ENCODE measurements at regions not wholly inside any gene's neighbourhood (a gene's known extent, or its start where the extent isn't known, plus 50 kb on each side); places are given as distances from the start of the nearest gene placed in this dataset.

GRCh38 chr3:104523136-104523535, 843.6 kb upstream of the ALCAM start:
- Histone ChIP-seq H3K9me3 (ENCODE audit: control insufficient read depth, low read depth, low read length) (no peaks in the 10 kb centered on the region), H3K9me1 (ENCODE audit: control insufficient read depth, extremely low read depth, insufficient read depth, low read length) (no peaks in the 10 kb centered on the region), H3K27ac (ENCODE audit: control insufficient read depth, insufficient read depth, low read length) (no peak overlapping the region), H3K4me2 (ENCODE audit: control insufficient read depth, extremely low read depth, insufficient read depth, low read depth, low read length) (no peak overlapping the region), H3K36me3 (ENCODE audit: control insufficient read depth in 2 of 2, extremely low read depth in 1 of 2, insufficient read depth in 2 of 2, low read length in 2 of 2) (no peaks in the 10 kb centered on the region), H3K9ac (ENCODE audit: control insufficient read depth, extremely low read depth, insufficient read depth, low read length) (no peak overlapping the region), H3K4me1 (ENCODE audit: control insufficient read depth, extremely low read depth, insufficient read depth, low read length) (no peaks in the 10 kb centered on the region), H3K4me3 (ENCODE audit: control insufficient read depth in 2 of 3, extremely low read depth in 1 of 3, insufficient read depth in 2 of 3, low read depth in 1 of 3, low read length in 3 of 3) (no peak overlapping the region), H3K27me3 (ENCODE audit: control insufficient read depth, extremely low read depth, insufficient read depth, low read length) (no peaks in the 10 kb centered on the region), H3K79me2 (ENCODE audit: control insufficient read depth, insufficient read depth, low read length) (no peaks in the 10 kb centered on the region), H2AFZ (ENCODE audit: control insufficient read depth, low read length) (no peak overlapping the region), H4K20me1 (ENCODE audit: control insufficient read depth, extremely low read depth, insufficient read depth, low read length) (no peaks in the 10 kb centered on the region)
- TF ChIP-seq EZH2 (IDR thresholded peaks at IDR 0.05; ENCODE audit: low read length) (no peak), CTCF (optimal IDR thresholded peaks at IDR 0.05 in 1 of 3, IDR thresholded peaks at IDR 0.05 in 1 of 3, conservative IDR thresholded peaks at IDR 0.05 in 1 of 3; ENCODE audit: extremely low read depth in 1 of 3, insufficient read depth in 2 of 3, low read length in 3 of 3) (no peak)
- dilution Hi-C loops (cut with MboI; ENCODE audit: extremely low pct_ligation_motif_present, low sequenced_read_pairs): no loop called here
- FAIRE-seq (no peak), DNase-seq (ENCODE audit: low read depth, low spot score) (no peak)

GRCh38 chr3:104526901-104527401, 839.8 kb upstream of the ALCAM start:
- Histone ChIP-seq H2AFZ (ENCODE audit: control insufficient read depth, low read length) (no peak overlapping the region), H3K36me3 (ENCODE audit: control insufficient read depth in 2 of 2, extremely low read depth in 1 of 2, insufficient read depth in 2 of 2, low read length in 2 of 2) (no peaks in the 10 kb centered on the region), H3K4me1 (ENCODE audit: control insufficient read depth, extremely low read depth, insufficient read depth, low read length) (no peaks in the 10 kb centered on the region), H3K79me2 (ENCODE audit: control insufficient read depth, insufficient read depth, low read length) (no peaks in the 10 kb centered on the region), H3K27ac (ENCODE audit: control insufficient read depth, insufficient read depth, low read length) (no peak overlapping the region), H3K4me3 (ENCODE audit: control insufficient read depth in 2 of 3, extremely low read depth in 1 of 3, insufficient read depth in 2 of 3, low read depth in 1 of 3, low read length in 3 of 3) (no peak overlapping the region), H3K9ac (ENCODE audit: control insufficient read depth, extremely low read depth, insufficient read depth, low read length) (no peak overlapping the region), H4K20me1 (ENCODE audit: control insufficient read depth, extremely low read depth, insufficient read depth, low read length) (no peaks in the 10 kb centered on the region), H3K27me3 (ENCODE audit: control insufficient read depth, extremely low read depth, insufficient read depth, low read length) (no peaks in the 10 kb centered on the region), H3K9me1 (ENCODE audit: control insufficient read depth, extremely low read depth, insufficient read depth, low read length) (no peaks in the 10 kb centered on the region), H3K9me3 (ENCODE audit: control insufficient read depth, low read depth, low read length) (no peaks in the 10 kb centered on the region), H3K4me2 (ENCODE audit: control insufficient read depth, extremely low read depth, insufficient read depth, low read depth, low read length) (no peak overlapping the region)
- no peak for DNase-seq (ENCODE audit: low read depth, low spot score)
- dilution Hi-C loops (cut with MboI; ENCODE audit: extremely low pct_ligation_motif_present, low sequenced_read_pairs): no loop called here
- no peak for FAIRE-seq
- TF ChIP-seq EZH2 (IDR thresholded peaks at IDR 0.05; ENCODE audit: low read length) (no peak), CTCF (optimal IDR thresholded peaks at IDR 0.05 in 1 of 3, IDR thresholded peaks at IDR 0.05 in 1 of 3, conservative IDR thresholded peaks at IDR 0.05 in 1 of 3; ENCODE audit: extremely low read depth in 1 of 3, insufficient read depth in 2 of 3, low read length in 3 of 3) (no peak)
